NCI-H774 (cell line): ENCODE measurements at regions not wholly inside any gene's neighbourhood (a gene's known extent, or its start where the extent isn't known, plus 50 kb on each side); places are given as distances from the start of the nearest gene placed in this dataset.

Experiments used
- DNase-seq: peaks from one replicate; lab custom pipeline; 2025; lab: John Stamatoyannopoulos, UW

DNA sequence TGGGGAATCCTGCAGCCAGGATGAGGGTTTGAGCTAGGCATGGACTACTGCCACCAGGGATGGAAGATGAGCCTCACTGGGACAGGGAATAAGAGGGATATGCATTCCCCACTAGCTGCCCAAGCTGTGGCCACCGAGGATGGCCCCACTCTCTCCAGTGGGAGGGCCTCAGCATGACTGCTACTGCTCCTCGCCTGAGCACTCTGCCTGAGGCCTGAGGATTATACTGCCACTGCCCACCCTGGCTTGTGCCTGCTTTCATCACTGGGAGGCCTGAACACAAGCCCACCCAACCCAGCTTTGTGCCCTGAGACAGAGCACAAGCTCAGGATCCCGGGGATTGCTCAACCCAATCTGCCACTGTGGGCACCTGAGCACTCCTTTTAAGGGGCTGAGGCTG is 425.6 kb downstream of the RASEF start:
- no peak for DNase-seq

DNA sequence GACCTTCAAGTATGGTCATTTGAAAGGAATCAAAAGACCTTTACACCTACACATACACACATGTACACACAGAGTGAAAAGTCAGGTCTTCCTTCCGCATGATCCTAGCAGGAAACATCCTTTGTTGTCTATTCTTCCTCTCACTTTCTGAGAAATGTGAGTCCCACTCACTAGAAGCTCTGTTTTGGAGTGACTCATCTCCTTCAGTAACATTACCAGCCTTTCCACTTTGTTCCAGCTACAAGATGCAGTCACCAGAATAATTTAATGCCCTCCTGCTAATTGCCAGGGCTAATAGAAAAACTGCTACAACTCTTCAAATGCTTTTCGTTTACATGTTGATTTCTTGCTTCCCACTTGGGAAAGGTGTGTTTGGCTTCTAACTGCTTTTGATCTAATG is 417.3 kb downstream of the RASEF start:
- DNase-seq: no peak

DNA sequence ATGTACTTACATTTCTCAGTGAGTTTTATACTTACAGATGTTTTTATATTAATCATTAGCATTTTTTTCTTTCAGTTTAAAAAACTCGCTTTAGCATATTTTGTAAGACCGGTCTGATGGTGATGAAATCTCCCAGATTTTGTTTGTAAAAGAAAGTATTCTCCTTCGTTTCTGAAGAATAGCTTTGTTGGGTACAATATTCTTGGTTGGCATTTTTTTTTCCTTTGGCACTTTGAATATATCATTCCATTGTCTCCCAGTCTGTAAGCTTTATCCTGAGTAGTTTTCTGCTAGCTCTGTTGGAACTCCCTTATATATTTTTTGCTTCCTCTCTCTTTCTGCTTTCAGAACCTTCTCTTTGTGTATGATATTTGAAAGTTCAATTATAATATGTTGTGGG is 412.6 kb downstream of the RASEF start:
- DNase-seq: no peak

DNA sequence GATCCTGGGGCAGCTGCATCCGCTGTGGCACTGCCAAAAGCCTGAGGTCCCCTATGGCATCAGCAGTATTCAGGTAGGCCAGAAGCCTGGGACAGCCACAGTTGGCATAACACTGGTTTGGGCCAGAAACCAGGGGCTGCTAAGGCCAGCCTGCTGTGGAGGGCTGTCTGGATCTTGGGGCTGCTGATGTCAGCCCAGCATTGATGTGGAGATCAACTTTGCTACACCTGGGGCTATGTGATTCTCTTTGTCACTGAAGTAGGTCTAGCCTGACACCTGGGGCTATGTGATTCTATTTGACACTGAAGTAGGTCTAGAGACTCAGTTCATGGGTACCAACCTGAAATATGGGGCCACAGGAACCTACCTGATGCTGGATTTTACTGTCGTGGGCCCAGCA is 411.5 kb downstream of the RASEF start:
- no peak for DNase-seq

DNA sequence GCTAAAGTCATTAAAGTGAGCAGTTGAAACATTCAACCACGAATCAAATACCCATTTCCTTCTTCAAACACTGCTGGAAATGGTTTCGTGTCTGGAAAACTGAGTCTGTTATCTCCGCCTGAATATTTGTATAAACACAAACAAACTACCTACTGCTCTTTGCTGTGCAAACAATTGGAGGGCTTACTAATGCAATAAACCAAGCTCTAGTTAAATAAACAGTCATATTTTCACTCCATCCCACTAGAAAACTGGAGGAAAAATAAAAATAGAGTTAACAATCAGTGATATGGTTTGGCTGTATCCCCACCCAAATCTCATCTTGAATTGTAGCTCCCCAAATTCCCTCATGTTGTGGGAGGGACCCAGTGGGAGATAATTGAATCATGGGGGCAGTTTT is 397.6 kb downstream of the RASEF start:
- DNase-seq: peak; percentile 13

DNA sequence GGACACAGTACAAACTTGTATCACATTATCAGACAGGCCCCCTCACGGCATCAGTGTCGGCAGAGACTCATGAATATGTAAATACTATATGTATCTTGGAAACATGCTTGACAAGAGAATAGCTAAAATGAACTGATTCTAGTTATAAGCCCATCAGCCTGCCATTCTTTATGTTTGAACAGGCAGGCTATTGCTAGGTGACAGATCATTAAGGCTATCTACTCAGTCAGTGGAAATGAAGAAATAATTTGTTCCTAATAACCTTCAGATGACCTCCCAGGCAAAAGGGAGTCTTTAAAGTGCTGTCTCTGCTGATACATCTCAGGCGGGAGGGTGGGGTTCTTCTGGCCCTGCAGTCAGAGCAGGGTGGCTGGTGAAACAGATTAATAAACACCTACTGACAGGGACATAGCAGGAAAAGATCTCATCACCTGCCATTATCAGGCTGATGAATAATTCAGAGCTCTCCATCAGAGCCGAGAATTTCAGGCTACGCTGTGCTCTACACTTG is 394.2 kb downstream of the RASEF start:
- DNase-seq: no peak

DNA sequence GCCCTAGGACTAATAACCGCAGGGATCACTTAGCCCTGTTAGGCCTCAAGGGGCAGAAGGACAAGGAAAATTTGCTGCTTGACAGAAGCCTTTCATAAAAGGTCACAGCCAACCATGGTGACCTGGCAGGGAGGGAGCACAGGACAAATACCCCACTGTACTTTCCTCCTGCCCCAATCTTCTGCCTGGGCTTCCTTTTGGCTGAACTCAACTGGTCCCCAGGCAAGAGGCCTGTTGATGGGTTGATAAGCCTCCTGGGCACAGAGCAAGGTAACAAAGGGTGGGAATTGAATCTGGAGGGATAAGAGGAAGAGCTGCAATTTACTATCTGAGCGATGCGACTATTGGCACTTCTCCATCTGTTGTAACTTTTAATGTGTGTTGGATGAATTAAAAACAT is 392.9 kb downstream of the RASEF start:
- DNase-seq: no peak

DNA sequence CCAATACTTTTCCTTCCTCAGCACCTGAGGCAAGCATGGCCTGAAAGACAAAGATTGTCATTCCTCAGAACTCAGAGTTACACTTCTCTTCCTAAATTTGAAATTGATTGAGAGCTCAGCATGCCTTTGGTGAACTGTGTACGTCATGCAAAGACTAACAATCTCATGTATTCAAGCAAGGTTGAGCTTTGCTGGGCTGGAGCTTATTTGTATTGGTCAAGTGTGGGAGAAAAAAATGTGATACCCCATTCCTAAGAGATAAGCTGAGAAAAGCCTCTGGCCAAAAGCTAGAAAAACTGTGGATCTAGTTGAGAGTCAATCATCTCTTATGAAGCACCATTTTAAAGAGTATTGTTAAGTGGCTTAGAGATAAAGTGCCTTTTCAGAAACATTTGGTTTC is 392.2 kb downstream of the RASEF start:
- DNase-seq: no peak

DNA sequence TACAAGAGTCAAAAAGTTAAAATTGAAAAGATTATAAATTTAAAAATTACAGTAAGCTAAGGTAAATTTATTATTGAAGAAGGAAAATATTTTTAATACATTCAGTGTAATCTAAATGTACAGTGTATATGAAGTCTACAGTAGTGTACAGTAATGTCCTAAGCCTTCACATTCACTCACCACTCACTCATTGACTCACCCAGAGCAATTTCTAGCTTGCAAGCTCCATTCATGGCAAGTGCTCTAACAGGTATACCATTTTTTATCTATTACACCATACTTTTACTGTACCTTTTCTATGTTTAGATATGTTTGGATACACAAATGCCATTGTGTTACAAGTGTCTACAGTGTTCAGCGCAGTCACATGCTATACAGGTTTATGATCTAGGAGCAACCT is 389.7 kb downstream of the RASEF start:
- DNase-seq: no peak

DNA sequence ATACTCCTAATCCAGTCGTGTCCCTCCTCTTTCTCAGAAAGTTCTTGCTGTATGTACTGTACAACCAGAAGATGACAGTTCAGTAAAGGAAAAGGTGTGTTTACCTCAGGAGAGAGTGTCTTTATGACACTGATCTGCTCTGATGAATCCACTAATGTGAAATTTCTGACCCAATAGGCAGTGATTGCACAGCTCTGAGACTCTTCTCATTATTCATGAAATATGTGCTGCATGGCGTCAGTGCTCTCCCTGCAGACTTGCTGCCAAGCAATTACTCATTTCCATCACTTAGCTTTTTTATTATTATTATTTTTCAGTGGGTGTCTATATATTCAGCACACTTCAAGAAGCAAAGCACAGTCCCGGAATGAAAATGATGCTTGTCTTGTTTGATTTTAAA is 389.0 kb downstream of the RASEF start:
- no peak for DNase-seq

DNA sequence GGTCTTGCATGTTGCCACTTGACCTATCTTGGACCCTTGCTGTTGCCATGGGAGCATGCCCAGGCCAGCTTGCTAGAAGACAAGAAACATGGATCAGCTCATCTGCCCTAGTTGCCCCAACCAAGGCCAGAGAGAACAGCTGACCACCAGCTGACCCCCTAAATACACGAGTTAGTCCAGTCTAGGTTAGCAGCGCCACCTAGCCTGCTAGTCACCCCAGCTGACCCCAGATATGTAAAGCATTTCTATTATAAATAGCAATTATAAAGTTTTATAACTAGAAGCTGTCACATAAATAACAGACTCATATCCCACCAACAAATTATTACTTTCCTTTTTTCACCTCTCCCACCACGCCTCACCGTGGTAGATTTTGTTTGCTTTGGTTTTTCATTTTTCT is 387.8 kb downstream of the RASEF start:
- no peak for DNase-seq

DNA sequence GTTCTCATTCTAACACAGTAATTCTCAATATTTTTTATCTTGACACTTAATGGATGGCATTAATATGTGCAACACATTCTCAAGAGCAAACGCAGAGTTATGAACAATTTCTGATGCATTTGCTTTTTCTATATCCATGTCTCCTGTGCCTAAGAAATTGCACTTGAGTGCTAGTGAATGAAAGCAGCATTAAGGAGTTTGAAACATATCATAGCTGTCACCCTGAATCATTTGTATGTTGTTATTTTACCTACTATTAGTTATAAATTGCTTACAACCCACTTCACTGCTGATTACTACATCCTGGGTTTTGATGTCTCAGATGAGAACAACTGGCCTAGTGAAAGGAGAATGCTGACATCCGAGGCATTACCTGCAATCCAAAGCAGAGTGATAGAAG is 387.3 kb downstream of the RASEF start:
- no peak for DNase-seq

DNA sequence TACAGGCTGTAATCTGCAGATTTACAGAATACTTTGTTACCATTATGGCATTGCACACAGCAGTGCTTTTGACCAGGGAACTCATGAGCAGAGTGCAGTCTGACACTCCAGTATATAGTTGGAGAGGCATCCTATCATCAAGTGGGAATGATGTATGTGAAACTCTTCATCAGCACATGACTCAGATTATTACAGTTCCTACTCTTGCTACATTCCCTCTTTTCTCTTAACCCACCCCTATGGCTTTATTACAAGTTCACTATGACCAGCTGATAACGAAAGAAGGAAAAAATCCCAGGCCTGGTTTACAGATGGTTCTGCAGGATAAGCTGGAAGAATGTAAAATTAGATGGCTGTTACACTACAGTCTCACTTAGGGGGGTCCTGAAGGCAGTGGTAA is 385.9 kb downstream of the RASEF start:
- no peak for DNase-seq

DNA sequence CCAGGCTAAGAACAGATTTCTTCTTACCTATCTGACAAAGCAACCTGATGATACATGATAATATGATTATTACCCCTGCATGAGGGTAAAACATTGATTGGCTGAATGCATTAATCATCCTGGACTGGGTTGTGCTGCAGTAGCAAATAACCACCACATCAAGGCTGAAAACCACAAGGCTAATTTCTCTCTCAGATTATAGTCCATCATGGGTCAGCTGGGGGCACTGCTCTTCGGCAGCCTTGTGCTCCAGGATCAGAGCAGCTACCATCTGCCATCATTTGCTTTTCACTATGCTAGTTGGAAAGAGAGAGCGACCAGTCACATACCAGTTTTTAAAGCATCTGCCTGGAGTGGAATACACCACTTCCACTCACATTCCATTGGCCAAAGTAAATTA is 383.5 kb downstream of the RASEF start:
- DNase-seq: no peak

DNA sequence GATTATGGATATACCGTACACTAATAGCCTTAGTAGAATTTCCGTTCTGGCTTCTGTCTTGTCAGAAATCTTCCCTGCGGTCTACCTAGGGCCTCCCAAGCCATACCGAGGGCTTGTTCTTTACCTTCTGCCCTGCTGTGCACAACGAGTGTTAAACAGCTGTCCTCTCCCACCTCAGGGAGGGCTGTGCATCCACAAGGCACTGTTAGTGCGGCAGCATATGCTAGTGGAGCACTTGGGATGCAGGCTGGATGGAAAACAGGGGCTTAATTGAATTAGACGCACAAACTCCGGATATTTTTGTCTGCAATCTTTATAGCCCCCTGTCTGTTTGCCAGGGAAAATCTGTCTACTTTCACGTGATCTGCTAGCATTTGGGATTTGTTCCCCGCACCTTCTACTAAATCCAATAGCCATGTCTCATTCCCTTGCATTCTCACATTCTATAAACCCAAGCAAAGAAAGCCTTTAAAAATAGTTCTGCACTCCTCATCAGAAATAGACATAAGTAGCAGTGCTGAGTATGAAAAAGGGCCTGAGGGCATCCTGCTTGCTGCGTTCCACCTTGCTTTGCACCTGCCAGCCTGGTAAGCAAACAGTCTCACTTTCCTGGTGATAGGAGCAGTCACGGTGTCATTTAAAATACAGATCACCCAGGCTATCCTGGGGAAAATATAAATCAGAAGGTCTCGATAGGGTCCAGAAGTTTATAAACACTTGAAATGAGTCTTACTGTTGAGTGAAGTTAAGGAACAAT is 382.6 kb downstream of the RASEF start:
- no peak for DNase-seq

DNA sequence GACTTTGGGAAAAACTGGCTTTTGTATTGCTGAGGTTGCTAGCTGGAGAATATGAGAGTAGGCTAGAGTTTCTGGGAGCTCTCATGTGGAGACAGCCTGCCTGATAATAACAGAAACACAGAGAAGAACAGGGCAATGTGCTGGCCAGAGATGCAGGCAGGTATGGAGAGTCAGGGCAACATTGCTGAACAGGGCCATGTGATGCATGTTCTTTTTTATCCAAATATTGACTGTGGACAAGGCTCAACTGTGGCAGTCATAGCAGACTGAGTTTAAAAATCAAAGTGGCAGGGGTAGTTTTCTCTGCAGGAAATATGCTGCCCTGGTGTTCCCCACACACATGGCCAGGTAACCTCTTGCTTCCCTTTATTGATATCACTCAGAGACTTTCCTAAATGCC is 381.1 kb downstream of the RASEF start:
- no peak for DNase-seq

DNA sequence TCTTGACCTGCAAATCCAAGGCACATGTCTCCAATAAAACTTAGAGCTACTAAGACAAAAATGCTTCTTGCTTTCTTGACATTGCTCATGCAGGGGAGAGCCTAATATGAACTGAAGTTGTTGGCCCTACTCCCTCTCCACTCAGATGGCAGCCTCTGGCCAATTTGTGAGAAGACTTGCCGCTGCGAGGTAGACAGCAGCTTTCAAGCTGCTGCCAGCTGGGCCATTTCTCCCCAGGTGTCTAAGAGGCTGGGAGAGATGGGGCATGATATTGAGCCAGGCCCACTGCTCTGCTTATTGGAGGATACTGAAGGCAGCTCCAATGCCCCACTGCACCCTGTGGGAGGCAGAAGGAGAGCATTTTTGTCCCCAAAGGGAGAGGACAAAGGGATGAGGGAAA is 380.5 kb downstream of the RASEF start:
- no peak for DNase-seq

DNA sequence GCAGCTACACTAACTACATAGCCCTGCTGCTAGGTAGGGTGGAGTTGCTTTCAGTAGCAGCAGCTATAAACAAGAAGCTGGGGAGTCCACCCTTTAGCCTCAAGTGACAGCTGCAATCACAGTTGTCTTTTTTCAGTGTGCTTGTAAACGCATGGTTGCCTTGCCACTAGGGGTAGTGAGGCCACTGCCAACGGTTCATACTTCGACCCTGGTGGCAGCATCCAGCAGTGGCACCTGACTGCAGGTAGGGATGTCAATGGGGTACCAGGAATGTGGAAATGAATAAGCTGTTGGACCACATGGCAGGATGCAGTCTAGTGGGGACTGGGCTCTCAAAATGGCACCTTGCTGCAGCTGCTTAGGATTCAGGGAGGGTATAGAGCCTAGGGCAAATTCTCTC is 367.2 kb downstream of the RASEF start:
- DNase-seq: no peak

DNA sequence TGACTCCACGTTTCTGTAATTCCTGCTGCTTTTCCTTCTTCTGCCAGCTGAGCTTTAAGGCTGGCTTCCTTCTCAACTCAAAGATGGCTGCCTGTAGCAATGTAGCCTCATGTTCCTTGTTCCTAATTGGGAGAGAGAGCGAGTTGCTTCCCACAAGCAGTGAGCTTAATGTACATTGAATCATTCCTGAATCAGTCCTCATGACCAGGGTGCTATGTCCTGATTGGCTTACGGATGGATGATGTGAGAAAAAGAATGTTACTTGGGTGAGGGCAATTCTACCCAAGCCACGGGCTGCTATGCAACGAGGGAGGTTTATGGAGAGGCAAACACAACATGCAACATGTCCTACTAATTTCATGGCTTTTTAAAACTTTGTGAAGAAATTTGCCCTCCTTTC is 356.2 kb downstream of the RASEF start:
- DNase-seq: no peak

DNA sequence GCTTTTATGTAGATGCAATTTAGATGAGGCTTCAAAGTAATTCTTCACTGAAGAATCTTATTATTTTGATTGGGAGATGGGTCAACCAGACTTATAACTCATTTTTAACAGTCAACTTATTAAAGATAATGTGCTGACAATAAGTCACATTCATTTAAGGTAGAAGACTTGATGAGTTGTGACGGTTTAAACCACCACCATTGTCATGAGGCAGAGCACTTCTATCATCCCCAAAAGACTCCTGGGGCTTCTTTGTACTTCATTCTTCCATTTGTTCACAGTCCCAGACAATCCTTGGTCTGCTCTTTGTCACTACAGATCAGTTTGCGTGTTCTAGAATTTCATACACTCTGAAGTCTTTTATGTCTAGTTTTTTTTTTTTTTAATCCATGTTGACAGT is 346.1 kb downstream of the RASEF start:
- DNase-seq: no peak

DNA sequence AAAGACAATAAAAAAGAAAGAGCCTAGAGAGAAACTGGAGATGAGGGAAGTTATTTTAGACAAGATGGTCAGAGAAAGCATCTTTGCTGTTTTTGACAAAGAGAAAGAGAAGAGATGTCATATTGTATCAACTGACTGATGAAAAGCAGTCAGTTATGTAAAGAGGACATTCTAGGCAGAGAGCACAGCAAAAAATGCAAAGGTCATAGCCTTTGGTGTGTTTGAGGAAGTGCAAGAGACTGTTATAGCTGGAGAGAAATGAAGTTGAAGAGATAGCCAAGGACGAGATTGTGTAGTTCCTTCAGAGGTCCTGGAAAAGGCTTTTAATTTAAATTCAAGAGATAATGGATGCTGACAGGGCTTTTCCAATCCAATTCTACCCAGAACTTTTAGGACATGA is 342.4 kb downstream of the RASEF start:
- no peak for DNase-seq

DNA sequence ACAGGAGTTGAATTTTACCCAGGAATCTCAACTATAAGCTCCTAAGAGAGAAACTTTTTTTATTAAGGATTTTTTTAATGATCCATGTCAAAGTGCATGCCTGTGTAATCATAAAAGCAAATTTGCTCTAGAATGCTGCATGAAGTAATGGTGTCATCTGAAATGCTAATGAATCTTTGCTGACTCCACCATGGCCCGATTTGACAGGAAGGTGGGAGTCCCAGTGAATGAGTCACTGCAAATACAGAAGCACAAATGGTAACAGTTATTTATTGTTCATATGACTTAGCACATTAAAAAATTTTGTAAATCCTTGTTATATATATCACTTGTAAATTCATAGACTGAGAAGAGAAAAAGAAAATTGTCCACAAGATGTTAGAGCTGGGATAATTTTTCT is 341.3 kb downstream of the RASEF start:
- DNase-seq: no peak

DNA sequence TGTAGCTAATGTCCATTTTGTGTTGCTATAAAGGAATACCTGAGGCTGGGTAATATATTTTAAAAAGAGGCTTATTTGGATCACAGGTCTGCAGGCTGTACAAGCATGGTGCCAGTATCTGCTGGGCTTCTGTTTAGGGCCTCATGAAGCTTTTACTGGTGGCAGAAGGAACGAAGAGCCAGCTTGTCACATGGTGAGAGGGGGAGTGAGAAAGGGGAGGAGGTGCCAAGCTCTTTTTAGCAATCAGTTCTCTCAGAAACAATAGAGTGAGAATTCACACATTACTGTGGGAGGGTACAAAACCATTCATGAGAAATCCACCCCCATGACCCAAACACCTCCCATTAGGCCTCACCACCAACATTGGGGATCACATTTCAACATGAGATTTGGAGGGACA is 340.9 kb downstream of the RASEF start:
- no peak for DNase-seq

DNA sequence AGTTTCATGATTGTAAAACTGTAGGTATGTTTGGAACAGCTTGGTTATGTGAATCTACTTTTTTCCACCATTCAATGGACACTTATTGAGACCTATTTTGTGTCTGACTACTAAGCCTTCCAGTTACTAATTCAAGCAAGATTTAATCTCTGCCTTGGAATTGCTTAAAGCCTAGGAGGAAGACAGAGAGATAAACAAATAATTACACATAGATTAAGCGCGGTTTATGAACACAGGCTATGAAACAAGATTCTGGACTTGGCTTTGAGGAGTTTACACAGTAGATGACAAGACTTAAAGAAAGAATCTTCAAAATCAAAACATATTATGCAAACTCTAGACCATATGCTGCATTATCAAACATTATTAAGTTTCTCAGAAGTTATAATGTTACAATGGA is 340.4 kb downstream of the RASEF start:
- DNase-seq: no peak
